ENCODE measurements at regions not wholly inside any gene's neighbourhood (a gene's known extent, or its start where the extent isn't known, plus 50 kb on each side); places are given as distances from the start of the nearest gene placed in this dataset.
"Not testable (repeated sequence)": the region's sequence is repeated elsewhere in the genome, so short reads cannot be mapped to it uniquely, and the experiment has no call there.

GRCh38 chr6:5876076-5876475 is 130.6 kb downstream of the NRN1 start:
- H3K4me1 ChIP-seq (replicated peaks): peaks cover 19% of the 10 kb centered on the region
- no peaks in the 10 kb centered on the region for H3K27me3 ChIP-seq (replicated peaks)
- H3K4me3 ChIP-seq: no peak overlapping the region
- no peaks in the 10 kb centered on the region for H3K36me3 ChIP-seq
- no peaks in the 10 kb centered on the region for H3K9me3 ChIP-seq (replicated peaks)
- H3K27ac ChIP-seq: no peak overlapping the region
- no peak for DNase-seq (ENCODE audit: low read depth in 1 of 2, low spot score in 2 of 2)

GRCh38 chr6:5873976-5874375 is 132.7 kb downstream of the NRN1 start:
- DNase-seq (ENCODE audit: low read depth in 1 of 2, low spot score in 2 of 2): peak in 1 of 2 experiments; percentile 27
- H3K36me3 ChIP-seq; H3K4me1 ChIP-seq (replicated peaks); H3K4me3 ChIP-seq; H3K9me3 ChIP-seq (replicated peaks); H3K27ac ChIP-seq; H3K27me3 ChIP-seq (replicated peaks): not testable (repeated sequence)

- H3K4me3 ChIP-seq: no peak overlapping the region
- no peaks in the 10 kb centered on the region for H3K9me3 ChIP-seq (replicated peaks)
- no peaks in the 10 kb centered on the region for H3K27me3 ChIP-seq (replicated peaks)
- DNase-seq (ENCODE audit: low read depth in 1 of 2, low spot score in 2 of 2): no peak
- H3K36me3 ChIP-seq: no peaks in the 10 kb centered on the region
- H3K27ac ChIP-seq: no peak overlapping the region
- peaks cover 8% of the 10 kb centered on the region for H3K4me1 ChIP-seq (replicated peaks)
Observed at GRCh38 chr6:5871296-5871695, 135.4 kb downstream of the NRN1 start.

GRCh38 chr6:5869676-5870075 is 137.0 kb downstream of the NRN1 start:
- no peaks in the 10 kb centered on the region for H3K36me3 ChIP-seq

GRCh38 chr6:5869261-5869660 is 137.5 kb downstream of the NRN1 start:
- DNase-seq (ENCODE audit: low read depth in 1 of 2, low spot score in 2 of 2): no peak
- no peaks in the 10 kb centered on the region for H3K36me3 ChIP-seq
- H3K27me3 ChIP-seq (replicated peaks): no peaks in the 10 kb centered on the region
- no peaks in the 10 kb centered on the region for H3K9me3 ChIP-seq (replicated peaks)
- no peak overlapping the region for H3K27ac ChIP-seq
- H3K4me1 ChIP-seq (replicated peaks): peaks cover 11% of the 10 kb centered on the region
- H3K4me3 ChIP-seq: no peak overlapping the region

More at GRCh38 chr6:5869676-5870075, 137.0 kb downstream of the NRN1 start:
- Histone ChIP-seq H3K4me1 (replicated peaks) (peaks cover 11% of the 10 kb centered on the region), H3K9me3 (replicated peaks) (no peaks in the 10 kb centered on the region), H3K27me3 (replicated peaks) (no peaks in the 10 kb centered on the region), H3K4me3 (no peak overlapping the region), H3K27ac (no peak overlapping the region)
- no peak for DNase-seq (ENCODE audit: low read depth in 1 of 2, low spot score in 2 of 2)

GRCh38 chr6:5866547-5867051 is 140.1 kb downstream of the NRN1 start:
- DNase-seq (ENCODE audit: low read depth in 1 of 2, low spot score in 2 of 2): peak; percentile 48 to 77
- Histone ChIP-seq H3K4me3 (peak overlapping the region; percentile 25), H3K36me3 (no peaks in the 10 kb centered on the region), H3K4me1 (replicated peaks) (peaks cover 11% of the 10 kb centered on the region), H3K9me3 (replicated peaks) (no peaks in the 10 kb centered on the region), H3K27ac (peak overlapping the region; percentile 50), H3K27me3 (replicated peaks) (no peaks in the 10 kb centered on the region)

- no peaks in the 10 kb centered on the region for H3K9me3 ChIP-seq (replicated peaks)
- H3K27ac ChIP-seq: no peak overlapping the region
- no peaks in the 10 kb centered on the region for H3K27me3 ChIP-seq (replicated peaks)
- H3K36me3 ChIP-seq: no peaks in the 10 kb centered on the region
- H3K4me3 ChIP-seq: no peak overlapping the region
- H3K4me1 ChIP-seq (replicated peaks): peaks cover 11% of the 10 kb centered on the region
- no peak for DNase-seq (ENCODE audit: low read depth in 1 of 2, low spot score in 2 of 2)
Observed at GRCh38 chr6:5865506-5866031, 141.2 kb downstream of the NRN1 start.

- no peak for DNase-seq (ENCODE audit: low read depth in 1 of 2, low spot score in 2 of 2)
- no peaks in the 10 kb centered on the region for H3K27me3 ChIP-seq (replicated peaks)
Observed at GRCh38 chr6:5860849-5861248, 145.9 kb downstream of the NRN1 start.

GRCh38 chr6:5855787-5856470 is 150.8 kb downstream of the NRN1 start:
- no peak overlapping the region for H3K4me3 ChIP-seq
- H3K36me3 ChIP-seq: no peaks in the 10 kb centered on the region
- no peaks in the 10 kb centered on the region for H3K9me3 ChIP-seq (replicated peaks)
- H3K27ac ChIP-seq: no peak overlapping the region
- H3K27me3 ChIP-seq (replicated peaks): no peaks in the 10 kb centered on the region
- no peaks in the 10 kb centered on the region for H3K4me1 ChIP-seq (replicated peaks)
- no peak for DNase-seq (ENCODE audit: low read depth in 1 of 2, low spot score in 2 of 2)

More at GRCh38 chr6:5860849-5861248, 145.9 kb downstream of the NRN1 start:
- Histone ChIP-seq H3K36me3 (no peaks in the 10 kb centered on the region), H3K4me1 (replicated peaks) (no peaks in the 10 kb centered on the region), H3K27ac (no peak overlapping the region), H3K9me3 (replicated peaks) (no peaks in the 10 kb centered on the region), H3K4me3 (no peak overlapping the region)

GRCh38 chr6:5854899-5855298 is 151.8 kb downstream of the NRN1 start:
- Histone ChIP-seq H3K4me3 (no peak overlapping the region), H3K27me3 (replicated peaks) (no peaks in the 10 kb centered on the region), H3K36me3 (no peaks in the 10 kb centered on the region), H3K4me1 (replicated peaks) (no peaks in the 10 kb centered on the region), H3K27ac (no peak overlapping the region), H3K9me3 (replicated peaks) (no peaks in the 10 kb centered on the region)
- DNase-seq (ENCODE audit: low read depth in 1 of 2, low spot score in 2 of 2): no peak

- no peaks in the 10 kb centered on the region for H3K36me3 ChIP-seq
- no peak overlapping the region for H3K4me3 ChIP-seq
- H3K9me3 ChIP-seq (replicated peaks): no peaks in the 10 kb centered on the region
- no peaks in the 10 kb centered on the region for H3K27me3 ChIP-seq (replicated peaks)
- no peaks in the 10 kb centered on the region for H3K4me1 ChIP-seq (replicated peaks)
- no peak overlapping the region for H3K27ac ChIP-seq
- DNase-seq (ENCODE audit: low read depth in 1 of 2, low spot score in 2 of 2): no peak
Observed at GRCh38 chr6:5851261-5851757, 155.4 kb downstream of the NRN1 start.

- H3K4me3 ChIP-seq: no peak overlapping the region
Observed at GRCh38 chr6:5850848-5851255, 155.9 kb downstream of the NRN1 start.

GRCh38 chr6:5846889-5847288 is 159.8 kb downstream of the NRN1 start:
- Histone ChIP-seq H3K9me3 (replicated peaks) (no peaks in the 10 kb centered on the region), H3K36me3 (no peaks in the 10 kb centered on the region), H3K27me3 (replicated peaks) (peaks cover 3% of the 10 kb centered on the region; the same call in 1 of the 2 replicates), H3K4me1 (replicated peaks) (no peaks in the 10 kb centered on the region), H3K27ac (no peak overlapping the region), H3K4me3 (no peak overlapping the region)
- no peak for DNase-seq (ENCODE audit: low read depth in 1 of 2, low spot score in 2 of 2)

More at GRCh38 chr6:5850848-5851255, 155.9 kb downstream of the NRN1 start:
- Histone ChIP-seq H3K4me1 (replicated peaks) (no peaks in the 10 kb centered on the region), H3K9me3 (replicated peaks) (no peaks in the 10 kb centered on the region), H3K27me3 (replicated peaks) (no peaks in the 10 kb centered on the region), H3K36me3 (no peaks in the 10 kb centered on the region), H3K27ac (no peak overlapping the region)
- DNase-seq (ENCODE audit: low read depth in 1 of 2, low spot score in 2 of 2): no peak

- H3K4me1 ChIP-seq (replicated peaks): no peaks in the 10 kb centered on the region
- H3K27me3 ChIP-seq (replicated peaks): peaks cover 3% of the 10 kb centered on the region; the same call in 1 of the 2 replicates
- H3K36me3 ChIP-seq: no peaks in the 10 kb centered on the region
- peak in 1 of 2 experiments; percentile 12 for DNase-seq (ENCODE audit: low read depth in 1 of 2, low spot score in 2 of 2)
- no peak overlapping the region for H3K27ac ChIP-seq
- no peak overlapping the region for H3K4me3 ChIP-seq
- H3K9me3 ChIP-seq (replicated peaks): no peaks in the 10 kb centered on the region
Observed at GRCh38 chr6:5846335-5846734, 160.4 kb downstream of the NRN1 start.
